ENCODE measurements at regions not wholly inside any gene's neighbourhood (a gene's known extent, or its start where the extent isn't known, plus 50 kb on each side); places are given as distances from the start of the nearest gene placed in this dataset.

DNA sequence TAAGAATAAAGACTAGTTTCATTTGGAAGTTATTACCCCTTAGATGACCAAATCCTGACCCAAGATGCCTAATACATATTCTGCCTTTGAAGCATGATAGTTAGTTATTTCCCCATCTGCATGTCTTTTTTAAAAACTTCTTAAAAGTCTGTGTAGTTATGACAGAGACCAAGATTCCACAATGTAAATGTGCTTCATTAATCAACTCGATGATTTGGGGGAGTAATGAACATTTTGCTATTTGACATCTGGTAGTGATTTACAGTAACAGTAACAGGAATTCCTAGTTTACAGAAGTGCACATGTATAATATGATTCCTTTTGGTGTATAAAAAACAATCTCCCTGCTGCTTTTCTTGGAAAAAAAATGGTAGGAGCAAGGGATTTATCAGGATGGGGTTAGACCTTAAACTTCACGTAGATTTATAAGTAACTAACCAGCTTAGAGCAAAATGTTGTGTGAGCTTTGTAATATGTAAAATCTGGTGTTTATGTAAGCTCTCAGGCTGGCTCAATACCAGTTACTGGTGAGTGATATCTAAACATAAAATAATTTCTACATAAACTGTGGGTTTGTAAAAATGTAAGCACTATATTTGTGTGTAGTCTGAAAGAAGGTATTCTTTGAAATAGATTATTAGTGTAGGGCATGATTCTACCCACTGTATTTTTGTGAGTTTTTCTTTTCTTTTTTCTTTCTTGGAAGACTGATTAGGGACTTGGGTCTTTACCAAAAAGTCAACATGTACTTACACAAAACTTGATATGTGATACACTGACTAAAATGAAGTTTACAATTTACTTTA, 641.6 kb downstream of the EPHA4 start:
- Histone ChIP-seq H3K4me1 (ENCODE audit: insufficient read depth, low read length) (no peaks in the 10 kb centered on the region), H3K27me3 (ENCODE audit: insufficient read depth, low read length) (no peaks in the 10 kb centered on the region), H3K4me3 (ENCODE audit: low read length) (no peak overlapping the region), H3K9ac (ENCODE audit: low read depth, low read length) (no peak overlapping the region), H3K27ac (ENCODE audit: low read length) (no peak overlapping the region), H3K36me3 (ENCODE audit: insufficient read depth, low read depth, low read length) (no peaks in the 10 kb centered on the region), H3K9me3 (ENCODE audit: insufficient read depth, low read depth, low read length) (peaks cover 34% of the 10 kb centered on the region)

DNA sequence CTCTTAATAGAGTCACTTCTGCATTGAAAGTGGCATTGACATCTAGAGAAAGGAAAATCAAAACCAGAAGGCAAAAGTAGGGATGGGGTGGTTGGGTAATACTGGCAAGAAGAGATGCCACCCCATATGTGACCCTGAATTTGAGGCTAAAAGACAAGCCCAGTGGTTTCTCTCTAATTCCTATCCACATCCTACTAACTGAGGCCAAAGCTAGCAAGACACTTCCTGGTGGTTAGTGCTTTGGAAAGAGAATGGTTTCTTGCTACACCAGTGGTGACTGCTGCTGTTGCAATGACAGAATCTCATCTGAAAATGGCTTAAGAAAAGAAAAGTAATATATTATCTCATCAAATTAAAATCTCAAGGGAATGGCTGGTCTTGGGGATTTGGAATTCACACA, 640.6 kb downstream of the EPHA4 start:
- Histone ChIP-seq H3K9ac (ENCODE audit: low read depth, low read length) (no peak overlapping the region), H3K27me3 (ENCODE audit: insufficient read depth, low read length) (no peaks in the 10 kb centered on the region), H3K27ac (ENCODE audit: low read length) (no peak overlapping the region), H3K36me3 (ENCODE audit: insufficient read depth, low read depth, low read length) (no peaks in the 10 kb centered on the region), H3K4me1 (ENCODE audit: insufficient read depth, low read length) (0 out of 2 replicates have a peak, but pooled peaks cover under 1% of the 10 kb centered on the region), H3K4me3 (ENCODE audit: low read length) (no peak overlapping the region), H3K9me3 (ENCODE audit: insufficient read depth, low read depth, low read length) (peaks cover 24% of the 10 kb centered on the region)

DNA sequence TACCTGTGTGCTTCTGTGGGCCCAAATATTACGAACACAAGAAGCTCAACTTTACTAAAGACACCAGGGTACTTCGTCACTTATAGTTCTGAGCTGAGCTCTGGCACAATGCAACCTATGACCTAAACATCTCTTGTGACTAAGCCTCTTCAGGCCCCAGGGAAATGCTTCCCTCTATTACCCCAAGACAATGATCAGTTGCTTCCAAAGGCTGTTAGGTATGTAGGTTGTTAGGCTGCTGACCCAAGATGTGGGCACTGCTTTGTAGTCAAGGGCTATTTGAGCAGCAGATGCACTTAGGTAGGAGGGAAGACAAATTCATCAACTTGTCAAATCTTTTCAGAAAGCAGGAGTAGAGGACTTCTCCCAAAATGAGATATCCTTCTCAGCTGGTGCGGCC, 640.1 kb downstream of the EPHA4 start:
- no peaks in the 10 kb centered on the region for H3K27me3 ChIP-seq (ENCODE audit: insufficient read depth, low read length)
- H3K9me3 ChIP-seq (ENCODE audit: insufficient read depth, low read depth, low read length): peaks cover 18% of the 10 kb centered on the region
- H3K27ac ChIP-seq (ENCODE audit: low read length): no peak overlapping the region
- H3K36me3 ChIP-seq (ENCODE audit: insufficient read depth, low read depth, low read length): no peaks in the 10 kb centered on the region
- no peak overlapping the region for H3K9ac ChIP-seq (ENCODE audit: low read depth, low read length)
- peaks cover 4% of the 10 kb centered on the region; the same call in 1 of the 2 replicates for H3K4me1 ChIP-seq (ENCODE audit: insufficient read depth, low read length)
- H3K4me3 ChIP-seq (ENCODE audit: low read length): no peak overlapping the region

DNA sequence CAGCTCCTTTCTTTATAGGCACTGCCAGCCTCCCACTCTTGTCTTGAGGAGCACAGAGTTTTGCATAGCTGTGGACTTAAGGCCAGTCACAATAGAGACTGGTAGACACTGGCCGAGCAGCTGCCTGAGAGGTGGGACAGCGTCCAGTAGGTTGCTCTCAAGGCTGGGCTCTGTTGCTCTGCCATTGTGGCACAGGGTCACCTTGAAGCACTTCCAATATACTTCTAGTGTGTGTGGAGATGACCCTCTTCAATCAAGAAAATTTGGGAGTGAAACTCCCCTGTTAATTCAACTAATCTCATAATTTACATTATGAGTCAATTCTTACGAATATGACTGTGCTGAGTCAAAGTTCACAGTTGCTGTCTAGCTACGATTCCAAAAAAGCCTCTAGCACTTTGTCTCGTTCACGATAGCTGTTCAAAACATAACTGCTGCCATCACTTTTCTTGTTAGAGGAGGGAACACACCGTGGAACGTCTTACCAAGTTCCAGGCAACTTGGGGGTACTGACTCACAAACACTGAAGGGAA, 636.2 kb downstream of the EPHA4 start:
- H3K36me3 ChIP-seq (ENCODE audit: insufficient read depth, low read depth, low read length): no peaks in the 10 kb centered on the region
- no peak overlapping the region for H3K9ac ChIP-seq (ENCODE audit: low read depth, low read length)
- no peak overlapping the region for H3K4me3 ChIP-seq (ENCODE audit: low read length)
- peaks cover 4% of the 10 kb centered on the region; the same call in 1 of the 2 replicates for H3K4me1 ChIP-seq (ENCODE audit: insufficient read depth, low read length)
- no peaks in the 10 kb centered on the region for H3K27me3 ChIP-seq (ENCODE audit: insufficient read depth, low read length)
- no peak overlapping the region for H3K27ac ChIP-seq (ENCODE audit: low read length)
- H3K9me3 ChIP-seq (ENCODE audit: insufficient read depth, low read depth, low read length): no peaks in the 10 kb centered on the region

DNA sequence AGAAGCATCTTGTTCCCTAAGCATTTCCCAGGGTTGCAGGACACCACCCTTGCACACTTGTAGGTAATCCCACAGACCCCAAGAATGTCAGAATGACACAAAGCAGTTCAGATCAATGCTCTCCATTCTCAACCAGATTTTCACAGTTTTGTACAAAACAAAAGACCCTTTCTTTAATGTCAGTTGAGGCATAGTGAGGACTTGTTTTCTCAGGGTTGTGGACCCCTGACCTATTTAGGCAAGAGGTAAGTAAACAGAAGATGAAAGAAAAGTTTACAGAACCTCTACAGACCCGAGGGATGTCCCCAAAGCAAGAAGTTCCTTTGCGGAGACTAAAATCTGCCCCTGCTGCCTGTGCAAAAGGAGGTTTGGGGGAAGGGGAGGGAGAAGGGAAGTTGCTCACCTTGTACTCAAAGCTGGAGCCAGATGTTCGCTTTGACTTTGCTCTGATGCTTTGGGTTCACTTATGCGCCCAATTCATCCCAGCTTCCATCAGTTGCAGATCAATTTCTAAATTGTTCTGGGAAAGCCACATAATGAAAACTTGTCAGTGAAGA, 635.4 kb downstream of the EPHA4 start:
- H3K36me3 ChIP-seq (ENCODE audit: insufficient read depth, low read depth, low read length): no peaks in the 10 kb centered on the region
- H3K9ac ChIP-seq (ENCODE audit: low read depth, low read length): no peak overlapping the region
- H3K4me1 ChIP-seq (ENCODE audit: insufficient read depth, low read length): peaks cover 4% of the 10 kb centered on the region; the same call in 1 of the 2 replicates
- H3K27ac ChIP-seq (ENCODE audit: low read length): no peak overlapping the region
- H3K4me3 ChIP-seq (ENCODE audit: low read length): no peak overlapping the region
- H3K27me3 ChIP-seq (ENCODE audit: insufficient read depth, low read length): no peaks in the 10 kb centered on the region
- no peaks in the 10 kb centered on the region for H3K9me3 ChIP-seq (ENCODE audit: insufficient read depth, low read depth, low read length)

DNA sequence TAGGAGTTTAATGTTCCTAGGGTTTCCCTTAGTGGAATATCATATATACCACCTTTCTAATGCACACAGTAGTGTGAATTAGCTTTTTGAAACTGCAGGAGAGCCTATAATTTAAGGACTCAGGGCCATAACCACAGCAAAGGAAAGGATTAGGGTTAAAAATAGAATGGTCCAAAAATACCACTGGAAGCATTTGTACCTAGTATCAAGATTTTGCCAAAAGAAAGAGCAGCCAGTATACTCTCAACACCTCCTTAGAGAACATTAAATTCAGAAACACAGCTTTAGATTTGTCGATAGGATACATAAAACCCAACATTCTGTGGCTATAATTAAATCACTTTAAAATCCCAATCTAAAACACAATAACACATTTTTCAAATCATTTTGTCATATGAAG, 634.9 kb downstream of the EPHA4 start:
- Histone ChIP-seq H3K4me3 (ENCODE audit: low read length) (no peak overlapping the region), H3K27me3 (ENCODE audit: insufficient read depth, low read length) (no peaks in the 10 kb centered on the region), H3K9ac (ENCODE audit: low read depth, low read length) (no peak overlapping the region), H3K36me3 (ENCODE audit: insufficient read depth, low read depth, low read length) (no peaks in the 10 kb centered on the region), H3K4me1 (ENCODE audit: insufficient read depth, low read length) (peaks cover 4% of the 10 kb centered on the region; the same call in 1 of the 2 replicates), H3K9me3 (ENCODE audit: insufficient read depth, low read depth, low read length) (no peaks in the 10 kb centered on the region), H3K27ac (ENCODE audit: low read length) (no peak overlapping the region)

DNA sequence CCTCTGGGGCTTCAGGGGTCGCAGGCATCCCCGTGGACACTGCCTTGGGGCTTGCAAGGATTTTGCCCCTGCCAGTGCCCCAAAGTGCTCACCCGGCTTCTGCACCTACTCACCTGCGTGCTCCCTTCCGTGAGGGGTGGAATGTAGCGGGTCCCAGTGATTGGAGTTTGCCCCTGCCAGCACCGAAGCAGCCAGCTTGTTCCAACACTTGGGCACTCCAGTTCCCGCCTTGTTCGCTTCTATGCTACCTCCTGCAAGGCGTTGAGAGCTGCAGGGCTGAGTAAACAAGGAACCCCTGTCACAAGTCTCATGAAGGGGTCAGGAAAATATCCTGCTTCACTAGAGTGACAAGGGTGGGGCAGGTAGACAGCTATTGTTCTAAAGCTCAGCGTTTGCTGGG, 631.5 kb downstream of the EPHA4 start:
- H3K36me3 ChIP-seq (ENCODE audit: insufficient read depth, low read depth, low read length): no peaks in the 10 kb centered on the region
- H3K9ac ChIP-seq (ENCODE audit: low read depth, low read length): no peak overlapping the region

DNA sequence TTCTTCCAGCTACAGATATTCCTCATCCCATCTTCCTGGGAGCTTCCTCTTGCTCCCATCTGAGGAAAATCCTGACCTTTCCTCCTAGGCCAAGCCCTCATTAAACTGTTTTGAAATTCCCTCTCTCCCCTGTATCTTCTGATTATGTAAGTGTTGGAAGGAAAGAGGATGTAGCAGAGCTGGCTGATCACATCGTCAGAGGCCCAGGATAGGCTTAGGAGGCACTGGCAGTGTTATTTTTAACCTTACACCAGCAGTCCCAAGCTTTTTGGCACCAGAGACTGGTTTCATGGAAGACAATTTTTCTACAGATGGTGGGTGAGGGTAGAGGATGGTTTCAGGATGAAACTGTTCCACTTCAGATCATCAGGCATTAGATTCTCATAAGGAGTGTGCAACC, 630.4 kb downstream of the EPHA4 start:
- H3K4me3 ChIP-seq (ENCODE audit: low read length): no peak overlapping the region
- H3K27me3 ChIP-seq (ENCODE audit: insufficient read depth, low read length): no peaks in the 10 kb centered on the region
- H3K4me1 ChIP-seq (ENCODE audit: insufficient read depth, low read length): peaks cover under 1% of the 10 kb centered on the region; the same call in 1 of the 2 replicates
- no peak overlapping the region for H3K27ac ChIP-seq (ENCODE audit: low read length)
- no peak overlapping the region for H3K9ac ChIP-seq (ENCODE audit: low read depth, low read length)
- no peaks in the 10 kb centered on the region for H3K36me3 ChIP-seq (ENCODE audit: insufficient read depth, low read depth, low read length)
- no peaks in the 10 kb centered on the region for H3K9me3 ChIP-seq (ENCODE audit: insufficient read depth, low read depth, low read length)

More for the DNA sequence above, 631.5 kb downstream of the EPHA4 start:
- Histone ChIP-seq H3K27ac (ENCODE audit: low read length) (no peak overlapping the region), H3K4me3 (ENCODE audit: low read length) (no peak overlapping the region), H3K4me1 (ENCODE audit: insufficient read depth, low read length) (peaks cover 4% of the 10 kb centered on the region; the same call in 1 of the 2 replicates), H3K27me3 (ENCODE audit: insufficient read depth, low read length) (no peaks in the 10 kb centered on the region), H3K9me3 (ENCODE audit: insufficient read depth, low read depth, low read length) (no peaks in the 10 kb centered on the region)

DNA sequence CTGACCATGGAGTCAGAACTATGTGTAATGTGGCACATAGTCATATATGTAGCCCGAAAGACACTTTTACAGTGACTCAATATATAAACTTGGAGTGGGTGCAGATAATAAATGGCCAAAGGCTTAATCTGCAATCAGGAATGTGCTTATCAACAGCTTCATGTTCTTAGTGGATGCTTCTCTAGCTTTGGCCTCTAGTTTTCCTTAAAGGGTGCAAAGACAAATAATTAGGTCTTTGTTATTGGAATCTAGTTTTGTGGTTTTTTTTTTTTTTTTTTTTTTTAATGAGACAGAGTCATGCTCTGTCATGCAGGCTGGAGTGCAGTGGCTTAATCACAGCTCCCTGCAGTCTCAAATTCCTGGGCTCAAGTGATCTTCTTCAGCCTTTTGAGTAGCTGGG, 625.6 kb downstream of the EPHA4 start:
- Histone ChIP-seq H3K27ac (ENCODE audit: low read length) (no peak overlapping the region), H3K27me3 (ENCODE audit: insufficient read depth, low read length) (no peaks in the 10 kb centered on the region), H3K9me3 (ENCODE audit: insufficient read depth, low read depth, low read length) (no peaks in the 10 kb centered on the region), H3K9ac (ENCODE audit: low read depth, low read length) (no peak overlapping the region), H3K36me3 (ENCODE audit: insufficient read depth, low read depth, low read length) (no peaks in the 10 kb centered on the region), H3K4me3 (ENCODE audit: low read length) (no peak overlapping the region), H3K4me1 (ENCODE audit: insufficient read depth, low read length) (peaks cover 19% of the 10 kb centered on the region; the same call in 1 of the 2 replicates)

DNA sequence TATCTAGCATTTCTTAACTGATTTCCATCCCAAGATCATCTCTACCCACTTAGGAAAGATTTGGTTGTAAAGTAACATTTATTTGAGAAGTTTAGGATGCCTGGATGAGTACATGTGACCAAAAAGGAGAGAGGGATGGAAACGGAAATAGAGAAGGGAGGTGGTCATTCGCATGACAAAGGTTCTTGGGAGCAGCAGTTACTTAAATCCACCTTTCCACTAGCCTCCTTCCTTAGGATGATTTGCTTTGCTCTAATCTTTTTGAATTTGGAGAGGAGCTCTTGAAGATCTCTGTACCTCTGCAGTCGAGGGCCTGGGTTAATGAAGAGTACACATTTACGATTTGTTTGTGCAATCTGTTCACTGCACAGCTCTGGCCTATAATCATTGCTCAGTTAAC, 623.5 kb downstream of the EPHA4 start:
- H3K4me3 ChIP-seq (ENCODE audit: low read length): peak overlapping the region; percentile 42
- H3K9me3 ChIP-seq (ENCODE audit: insufficient read depth, low read depth, low read length): no peaks in the 10 kb centered on the region; the same call in 1 of the 2 replicates
- peak overlapping the region; percentile 41 for H3K27ac ChIP-seq (ENCODE audit: low read length)
- H3K36me3 ChIP-seq (ENCODE audit: insufficient read depth, low read depth, low read length): no peaks in the 10 kb centered on the region
- H3K9ac ChIP-seq (ENCODE audit: low read depth, low read length): peak overlapping the region; percentile 4; the same call in 1 of the 2 replicates
- H3K27me3 ChIP-seq (ENCODE audit: insufficient read depth, low read length): no peaks in the 10 kb centered on the region
- peaks cover 19% of the 10 kb centered on the region; the same call in 1 of the 2 replicates for H3K4me1 ChIP-seq (ENCODE audit: insufficient read depth, low read length)

DNA sequence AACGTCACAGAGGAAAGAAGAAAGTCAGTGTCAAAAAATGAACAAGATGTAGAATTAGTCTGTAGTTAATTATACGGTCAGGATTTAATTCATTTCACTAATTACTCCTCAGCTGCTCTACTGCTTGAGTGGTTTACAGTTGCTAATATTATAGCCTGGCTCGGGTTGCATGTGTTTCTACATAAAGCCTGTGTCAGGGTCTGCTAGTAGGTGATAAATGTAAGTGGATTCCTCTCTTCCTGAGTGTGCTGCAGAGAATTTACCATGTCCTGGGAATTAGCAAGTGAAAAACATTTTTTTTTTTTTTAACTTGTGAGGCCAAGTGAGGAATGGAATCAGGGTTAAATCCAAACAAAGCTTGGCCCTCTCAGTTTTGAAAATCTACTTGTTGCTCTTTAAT, 622.6 kb downstream of the EPHA4 start:
- H3K4me1 ChIP-seq (ENCODE audit: insufficient read depth, low read length): peaks cover 19% of the 10 kb centered on the region; the same call in 1 of the 2 replicates
- no peaks in the 10 kb centered on the region for H3K36me3 ChIP-seq (ENCODE audit: insufficient read depth, low read depth, low read length)
- H3K9ac ChIP-seq (ENCODE audit: low read depth, low read length): peak overlapping the region; percentile 4; the same call in 1 of the 2 replicates
- H3K27me3 ChIP-seq (ENCODE audit: insufficient read depth, low read length): no peaks in the 10 kb centered on the region
- peak overlapping the region; percentile 42; the same call in 1 of the 2 replicates for H3K4me3 ChIP-seq (ENCODE audit: low read length)
- H3K9me3 ChIP-seq (ENCODE audit: insufficient read depth, low read depth, low read length): no peaks in the 10 kb centered on the region; the same call in 1 of the 2 replicates
- peak overlapping the region; percentile 41 for H3K27ac ChIP-seq (ENCODE audit: low read length)
